ENCODE measurements at regions not wholly inside any gene's neighbourhood (a gene's known extent, or its start where the extent isn't known, plus 50 kb on each side); places are given as distances from the start of the nearest gene placed in this dataset.
"Not testable (repeated sequence)": the region's sequence is repeated elsewhere in the genome, so short reads cannot be mapped to it uniquely, and the experiment has no call there.

GRCh38 chr5:67619235-67619634 lies 422.6 kb upstream of the CD180 start:
- no peak for DNase-seq

- no peak for DNase-seq
Observed at GRCh38 chr5:67617051-67617450, 420.5 kb upstream of the CD180 start.

- DNase-seq = no peak
Observed at GRCh38 chr5:67612961-67613360, 416.4 kb upstream of the CD180 start.

GRCh38 chr5:67610186-67610912 lies 413.8 kb upstream of the CD180 start:
- DNase-seq = no peak

GRCh38 chr5:67607958-67608357 lies 411.4 kb upstream of the CD180 start:
- DNase-seq = no peak

- DNase-seq = no peak
Observed at GRCh38 chr5:67606586-67606947, 410.0 kb upstream of the CD180 start.

- no peak for DNase-seq
Observed at GRCh38 chr5:67605730-67606585, 409.4 kb upstream of the CD180 start.

- DNase-seq = no peak
Observed at GRCh38 chr5:67591491-67591890, 394.9 kb upstream of the CD180 start.

- DNase-seq = no peak
Observed at GRCh38 chr5:67588389-67588788, 391.8 kb upstream of the CD180 start.

GRCh38 chr5:67581203-67581602 lies 384.6 kb upstream of the CD180 start:
- no peak for DNase-seq

GRCh38 chr5:67578011-67578410 lies 381.4 kb upstream of the CD180 start:
- DNase-seq = no peak

GRCh38 chr5:67577424-67577823 lies 380.8 kb upstream of the CD180 start:
- no peak for DNase-seq

GRCh38 chr5:67576112-67576511 lies 379.5 kb upstream of the CD180 start:
- DNase-seq = no peak

- DNase-seq = no peak
Observed at GRCh38 chr5:67575087-67575486, 378.5 kb upstream of the CD180 start.

GRCh38 chr5:67561151-67561932 lies 364.7 kb upstream of the CD180 start:
- DNase-seq = no peak

GRCh38 chr5:67552773-67553172 lies 356.2 kb upstream of the CD180 start:
- no peak for DNase-seq

GRCh38 chr5:67549947-67550346 lies 353.3 kb upstream of the CD180 start:
- no peak for DNase-seq

- no peak for DNase-seq
Observed at GRCh38 chr5:67549296-67549618, 352.7 kb upstream of the CD180 start.

- DNase-seq = no peak
Observed at GRCh38 chr5:67548520-67549295, 352.1 kb upstream of the CD180 start.

- no peak for DNase-seq
Observed at GRCh38 chr5:67547682-67548081, 351.1 kb upstream of the CD180 start.

- DNase-seq = not testable (repeated sequence)
Observed at GRCh38 chr5:67544942-67545341, 348.3 kb upstream of the CD180 start.

- no peak for DNase-seq
Observed at GRCh38 chr5:67543720-67544270, 347.2 kb upstream of the CD180 start.

GRCh38 chr5:67542479-67542878 lies 345.9 kb upstream of the CD180 start:
- no peak for DNase-seq

All from NCI-H526 treated with DMSO at 0.1 percent for 48 hours (cell line).